Tibial artery (tissue), 4 donors: ENCODE measurements at regions not wholly inside any gene's neighbourhood (a gene's known extent, or its start where the extent isn't known, plus 50 kb on each side); places are given as distances from the start of the nearest gene placed in this dataset.
"Not testable (repeated sequence)": the region's sequence is repeated elsewhere in the genome, so short reads cannot be mapped to it uniquely, and the experiment has no call there.

Source experiments
- DNase-seq, 2 donors: peaks; one replicate each; pipeline ENCODE4 v3.0.0-alpha.2; 2019
- H3K27ac ChIP-seq, 2 donors: fragments of 200-600 bp; sonication (generic) in 1 of 2; 1 replicate in 1 of 2; 2 replicates in 1 of 2; pipeline ENCODE4 v1.5.1; 2018 to 2019; ENCODE audit warnings: mild to moderate bottlenecking in 1 of 2
- H3K27me3 ChIP-seq, 2 donors: fragments of 200-600 bp; sonication (generic) in 1 of 2; one replicate each; pipeline versions ENCODE4 v1.5.1 to v1.6.0; 2016 to 2019
- H3K36me3 ChIP-seq, 3 donors: fragments of 200-600 bp; sonication (generic) in 2 of 3; one replicate each; pipeline ENCODE4 v1.5.1; 2016 to 2019; ENCODE audit warnings: mild to moderate bottlenecking in 2 of 3
- H3K4me1 ChIP-seq, 4 donors: fragments of 200-600 bp; sonication (generic) in 2 of 4; 1 replicate in 3 of 4; 2 replicates in 1 of 4; pipeline ENCODE4 v1.5.1; 2016 to 2019
- H3K4me3 ChIP-seq, 2 donors: fragments of 200-600 bp; sonication (generic) in 1 of 2; 1 replicate in 1 of 2; 2 replicates in 1 of 2; pipeline ENCODE4 v1.5.1; 2018 to 2019; ENCODE audit warnings: mild to moderate bottlenecking in 2 of 2
- H3K9me3 ChIP-seq, 3 donors: fragments of 200-600 bp; sonication (generic) in 1 of 3; one replicate each; pipeline ENCODE4 v1.5.1; 2016 to 2019
- intact Hi-C: fragments of 100-400 bp; cut with DNase I; formaldehyde crosslinking; loops from one replicate; pipeline ENCODE4 v1.15.0; 2023; ENCODE audit warnings: low total_unique reads
- TF ChIP-seq, protein P1 (sequence below), 2 experiments: fragments of 200-600 bp in 1 of 2; fragments of 450-650 bp in 1 of 2; IDR thresholded peaks; one replicate each; pipeline ENCODE4 v1.5.1; 2017 to 2019; ENCODE audit warnings: antibody characterized with exemption in 2 of 2, mild to moderate bottlenecking in 1 of 2, moderate library complexity in 1 of 2

DNA sequence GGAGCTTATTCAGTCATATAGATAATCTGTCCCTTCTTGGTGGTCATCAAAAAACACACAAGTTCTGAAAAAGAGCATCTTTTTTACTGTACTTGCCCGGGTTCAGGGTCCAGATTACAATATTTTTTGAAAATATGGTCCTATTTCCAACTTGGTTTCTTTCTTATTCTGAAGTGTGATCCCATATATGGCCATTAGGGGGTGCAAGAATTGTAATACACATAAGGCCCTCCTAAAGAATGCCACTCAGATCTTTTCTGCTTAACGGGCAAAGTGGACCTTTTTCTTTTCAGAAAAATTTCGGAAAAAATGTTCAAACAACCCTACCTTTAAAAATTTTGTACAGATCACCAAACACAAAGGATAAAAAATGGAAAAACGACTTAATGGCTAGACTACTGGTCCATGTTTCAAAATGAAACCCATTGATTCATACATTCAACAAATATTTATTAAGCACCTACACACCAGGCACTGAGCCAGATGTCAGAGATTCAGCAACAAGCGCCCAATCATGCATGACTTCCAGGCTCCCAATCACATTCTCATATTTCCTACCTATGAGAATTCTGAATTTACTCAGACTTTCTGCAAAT lies 102.0 kb upstream of the MYRIP start:
- no peak for DNase-seq
- TF ChIP-seq, protein P1, sequence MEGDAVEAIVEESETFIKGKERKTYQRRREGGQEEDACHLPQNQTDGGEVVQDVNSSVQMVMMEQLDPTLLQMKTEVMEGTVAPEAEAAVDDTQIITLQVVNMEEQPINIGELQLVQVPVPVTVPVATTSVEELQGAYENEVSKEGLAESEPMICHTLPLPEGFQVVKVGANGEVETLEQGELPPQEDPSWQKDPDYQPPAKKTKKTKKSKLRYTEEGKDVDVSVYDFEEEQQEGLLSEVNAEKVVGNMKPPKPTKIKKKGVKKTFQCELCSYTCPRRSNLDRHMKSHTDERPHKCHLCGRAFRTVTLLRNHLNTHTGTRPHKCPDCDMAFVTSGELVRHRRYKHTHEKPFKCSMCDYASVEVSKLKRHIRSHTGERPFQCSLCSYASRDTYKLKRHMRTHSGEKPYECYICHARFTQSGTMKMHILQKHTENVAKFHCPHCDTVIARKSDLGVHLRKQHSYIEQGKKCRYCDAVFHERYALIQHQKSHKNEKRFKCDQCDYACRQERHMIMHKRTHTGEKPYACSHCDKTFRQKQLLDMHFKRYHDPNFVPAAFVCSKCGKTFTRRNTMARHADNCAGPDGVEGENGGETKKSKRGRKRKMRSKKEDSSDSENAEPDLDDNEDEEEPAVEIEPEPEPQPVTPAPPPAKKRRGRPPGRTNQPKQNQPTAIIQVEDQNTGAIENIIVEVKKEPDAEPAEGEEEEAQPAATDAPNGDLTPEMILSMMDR (IDR thresholded peaks at IDR 0.05), result peak; percentile 61 to 67
- Histone ChIP-seq H3K4me3 (no peak overlapping the region), H3K9me3 (no peaks in the 10 kb centered on the region), H3K4me1 (no peaks in the 10 kb centered on the region), H3K36me3 (no peaks in the 10 kb centered on the region), H3K27me3 (no peaks in the 10 kb centered on the region), H3K27ac (no peak overlapping the region)
- intact Hi-C loops, result no loop called here

DNA sequence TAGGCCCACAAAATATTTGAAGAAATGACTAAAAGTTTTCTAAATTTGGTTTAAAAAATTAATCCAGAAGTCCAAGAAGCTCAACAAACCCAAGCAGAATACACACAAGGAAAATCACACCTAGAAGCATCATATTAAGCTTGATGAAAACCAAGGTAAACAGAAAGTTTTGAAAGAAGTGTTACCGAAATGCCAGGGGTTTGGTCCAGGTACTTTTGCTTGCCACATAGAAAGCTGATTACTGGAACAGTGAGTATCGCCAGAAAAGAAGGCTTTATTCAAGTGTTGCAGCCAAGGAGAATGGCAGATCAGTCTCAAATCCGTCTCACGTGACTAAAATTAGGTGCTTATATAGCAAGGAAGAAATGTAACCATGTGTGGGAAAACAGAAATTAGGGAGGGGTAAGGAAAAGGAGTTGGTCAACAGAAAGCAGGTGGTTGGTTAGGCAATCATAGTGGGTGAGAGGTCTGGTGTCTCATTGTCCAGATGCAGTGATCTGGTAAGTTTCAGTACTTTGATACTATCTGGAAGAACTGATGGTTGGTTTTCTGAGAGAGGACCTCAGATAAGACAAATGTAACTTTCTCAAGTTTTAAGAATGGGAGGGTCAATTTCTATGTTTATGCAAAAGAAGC lies 96.9 kb upstream of the MYRIP start:
- DNase-seq, result no peak
- no peak overlapping the region for H3K4me3 ChIP-seq
- TF ChIP-seq, protein P1 (IDR thresholded peaks at IDR 0.05), result no peak
- H3K27me3 ChIP-seq, result no peaks in the 10 kb centered on the region
- no peaks in the 10 kb centered on the region for H3K9me3 ChIP-seq
- H3K27ac ChIP-seq, result no peak overlapping the region
- intact Hi-C loops, result no loop called here
- no peaks in the 10 kb centered on the region for H3K36me3 ChIP-seq
- no peaks in the 10 kb centered on the region for H3K4me1 ChIP-seq

DNA sequence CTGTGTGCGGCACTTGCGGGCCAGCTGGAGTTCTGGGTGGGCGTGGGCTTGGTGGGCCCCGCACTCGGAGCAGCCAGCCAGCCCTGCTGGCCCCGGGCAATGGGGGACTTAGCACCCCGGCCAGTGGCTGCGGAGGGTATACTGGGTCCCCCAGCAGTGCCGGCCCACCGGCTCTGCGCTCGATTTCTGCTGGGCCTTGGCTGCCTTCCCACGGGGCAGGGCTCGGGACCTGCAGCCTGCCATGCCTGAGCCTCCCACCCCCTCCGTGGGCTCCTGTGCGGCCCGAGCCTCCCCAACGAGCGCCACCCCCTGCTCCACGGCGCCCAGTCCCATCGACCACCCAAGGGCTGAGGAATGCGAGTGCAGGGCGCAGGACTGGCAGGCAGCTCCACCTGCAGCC lies 96.1 kb upstream of the MYRIP start:
- H3K9me3 ChIP-seq, H3K4me1 ChIP-seq, H3K27me3 ChIP-seq, H3K27ac ChIP-seq, H3K36me3 ChIP-seq, intact Hi-C loops, DNase-seq, H3K4me3 ChIP-seq: not testable (repeated sequence)

DNA sequence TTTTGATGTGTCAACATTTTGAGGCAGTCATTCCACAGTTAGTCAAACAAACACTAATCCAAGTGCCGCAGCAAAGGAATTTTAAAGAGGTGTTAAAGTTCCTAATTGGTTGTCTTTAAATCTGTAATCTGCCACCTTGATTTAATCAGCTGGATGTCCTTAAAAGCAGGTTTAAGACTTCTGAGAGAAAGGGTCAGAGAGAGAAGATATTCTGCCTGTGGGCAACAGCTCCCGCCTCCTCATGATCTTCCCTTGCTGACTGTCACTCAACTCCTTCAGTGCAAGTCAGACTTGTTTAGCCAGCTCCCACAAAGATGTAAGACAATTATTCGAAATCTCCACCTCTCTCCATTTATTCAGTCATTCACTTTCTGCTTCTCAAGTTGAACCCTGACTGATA lies 92.6 kb upstream of the MYRIP start:
- no peaks in the 10 kb centered on the region for H3K9me3 ChIP-seq
- TF ChIP-seq, protein P1 (IDR thresholded peaks at IDR 0.05), result no peak
- H3K27ac ChIP-seq, result no peak overlapping the region
- no peaks in the 10 kb centered on the region for H3K4me1 ChIP-seq
- DNase-seq, result no peak
- no peaks in the 10 kb centered on the region for H3K36me3 ChIP-seq
- intact Hi-C loops, result no loop called here
- no peaks in the 10 kb centered on the region for H3K27me3 ChIP-seq
- H3K4me3 ChIP-seq, result no peak overlapping the region

DNA sequence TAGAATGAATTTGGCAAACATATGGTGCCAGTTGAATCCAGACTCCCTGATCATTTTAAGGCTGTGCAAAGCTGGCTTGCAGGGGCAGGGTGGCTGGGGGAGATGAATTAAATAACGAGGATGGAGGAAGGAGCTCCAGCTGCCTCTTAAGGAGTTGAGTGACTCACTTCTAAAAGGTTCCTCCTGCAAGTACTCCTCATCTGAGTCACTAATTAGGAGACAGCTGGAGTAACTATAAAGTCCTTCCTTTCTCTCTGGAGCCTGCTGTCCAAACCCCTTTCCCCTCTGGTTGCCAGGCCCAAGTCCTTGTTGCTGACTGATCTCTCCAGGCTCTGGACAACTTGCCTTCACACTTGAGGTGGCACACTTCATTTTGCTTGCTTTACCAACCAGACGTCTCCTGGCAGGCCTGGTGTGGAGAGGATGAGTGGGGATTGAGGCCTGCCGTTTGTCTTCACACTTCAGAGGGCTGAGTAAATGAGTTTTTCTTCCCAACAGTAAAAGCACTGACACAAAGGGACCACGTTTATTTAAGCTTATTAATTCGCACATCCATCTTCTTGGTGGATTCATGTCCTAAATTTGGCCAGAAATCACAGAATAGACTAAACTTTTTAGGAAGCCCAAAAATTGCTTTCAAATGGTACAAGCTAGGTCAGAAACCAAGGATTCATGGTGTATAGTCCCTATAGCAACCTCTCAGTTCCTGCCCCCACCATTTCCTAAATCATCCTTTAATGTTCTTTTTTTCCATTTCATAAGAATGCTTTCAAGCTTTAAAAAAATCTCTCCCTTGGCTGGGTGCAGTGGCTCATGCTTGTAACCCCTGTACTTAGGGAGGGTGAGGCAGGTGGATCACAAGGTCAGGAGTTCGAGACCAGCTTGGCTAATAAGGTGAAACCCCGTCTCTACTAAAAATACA lies 90.5 kb upstream of the MYRIP start:
- Histone ChIP-seq H3K27me3 (no peaks in the 10 kb centered on the region), H3K27ac (no peak overlapping the region), H3K36me3 (no peaks in the 10 kb centered on the region), H3K9me3 (no peaks in the 10 kb centered on the region), H3K4me3 (no peak overlapping the region), H3K4me1 (no peaks in the 10 kb centered on the region)
- TF ChIP-seq, protein P1 (IDR thresholded peaks at IDR 0.05), result no peak
- intact Hi-C loops, result no loop called here
- DNase-seq, result no peak

DNA sequence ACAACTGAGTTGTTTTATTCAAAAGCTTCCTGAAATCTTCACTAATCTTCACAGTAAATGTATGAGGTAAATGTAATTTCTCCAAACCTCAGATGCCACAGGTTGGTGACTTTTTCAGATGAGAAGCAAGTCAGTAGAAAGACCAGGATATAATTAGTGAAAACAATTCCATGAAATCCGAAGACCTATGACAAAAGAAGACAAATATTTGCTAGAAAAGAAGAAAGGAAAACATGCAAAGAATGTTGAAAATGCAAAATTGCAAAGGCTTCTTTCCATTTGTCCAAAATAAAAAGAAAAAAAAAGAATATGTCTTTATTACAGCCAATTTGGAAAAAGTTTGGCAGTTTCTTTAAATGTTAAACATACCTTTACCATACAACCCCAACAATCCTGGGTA lies 88.3 kb upstream of the MYRIP start:
- Histone ChIP-seq H3K36me3 (no peaks in the 10 kb centered on the region), H3K27ac (no peak overlapping the region), H3K9me3 (no peaks in the 10 kb centered on the region), H3K4me1 (no peaks in the 10 kb centered on the region), H3K27me3 (no peaks in the 10 kb centered on the region), H3K4me3 (no peak overlapping the region)
- TF ChIP-seq, protein P1 (IDR thresholded peaks at IDR 0.05), result no peak
- intact Hi-C loops, result no loop called here
- DNase-seq, result no peak
